ENCODE measurements at regions not wholly inside any gene's neighbourhood (a gene's known extent, or its start where the extent isn't known, plus 50 kb on each side); places are given as distances from the start of the nearest gene placed in this dataset.

DNA sequence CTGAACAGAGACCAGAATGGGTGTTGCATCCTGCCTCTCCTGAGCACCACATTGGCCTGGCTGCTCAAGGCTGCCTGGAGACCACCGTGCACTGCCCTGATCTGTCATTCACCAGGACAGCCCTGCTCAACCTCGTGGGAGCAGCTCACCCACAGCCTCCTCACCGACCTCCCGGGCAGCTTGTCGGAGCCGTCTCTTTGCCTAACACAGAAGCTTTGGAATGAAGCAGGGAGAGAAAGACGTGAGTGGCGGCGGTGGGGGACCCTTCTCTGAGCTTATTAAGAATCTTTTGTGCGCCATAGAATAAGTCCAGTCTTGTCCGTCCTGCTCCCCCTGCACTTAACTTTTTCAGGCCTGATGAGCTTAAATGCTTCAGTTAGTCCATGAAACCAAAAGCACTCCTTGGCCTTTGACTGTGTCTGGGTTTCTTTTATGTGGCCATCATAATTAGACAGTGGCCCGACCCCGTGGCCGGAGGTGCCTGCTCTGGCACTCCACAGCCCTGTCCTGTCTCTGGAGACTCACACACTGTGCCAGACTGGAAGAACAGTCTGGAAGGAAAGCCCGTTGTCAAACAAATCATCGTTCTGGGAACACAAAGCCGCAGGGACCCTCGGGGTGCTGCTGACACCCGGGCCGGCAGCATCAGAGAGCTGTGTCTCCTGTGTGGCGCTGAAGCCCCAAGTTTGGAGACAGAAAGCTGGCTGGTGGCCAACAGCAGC is 192.8 kb downstream of the BCOR start:
- TF ChIP-seq, protein P1, sequence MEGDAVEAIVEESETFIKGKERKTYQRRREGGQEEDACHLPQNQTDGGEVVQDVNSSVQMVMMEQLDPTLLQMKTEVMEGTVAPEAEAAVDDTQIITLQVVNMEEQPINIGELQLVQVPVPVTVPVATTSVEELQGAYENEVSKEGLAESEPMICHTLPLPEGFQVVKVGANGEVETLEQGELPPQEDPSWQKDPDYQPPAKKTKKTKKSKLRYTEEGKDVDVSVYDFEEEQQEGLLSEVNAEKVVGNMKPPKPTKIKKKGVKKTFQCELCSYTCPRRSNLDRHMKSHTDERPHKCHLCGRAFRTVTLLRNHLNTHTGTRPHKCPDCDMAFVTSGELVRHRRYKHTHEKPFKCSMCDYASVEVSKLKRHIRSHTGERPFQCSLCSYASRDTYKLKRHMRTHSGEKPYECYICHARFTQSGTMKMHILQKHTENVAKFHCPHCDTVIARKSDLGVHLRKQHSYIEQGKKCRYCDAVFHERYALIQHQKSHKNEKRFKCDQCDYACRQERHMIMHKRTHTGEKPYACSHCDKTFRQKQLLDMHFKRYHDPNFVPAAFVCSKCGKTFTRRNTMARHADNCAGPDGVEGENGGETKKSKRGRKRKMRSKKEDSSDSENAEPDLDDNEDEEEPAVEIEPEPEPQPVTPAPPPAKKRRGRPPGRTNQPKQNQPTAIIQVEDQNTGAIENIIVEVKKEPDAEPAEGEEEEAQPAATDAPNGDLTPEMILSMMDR (IDR thresholded peaks at IDR 0.05; ENCODE audit: poor library complexity, severe bottlenecking) = no peak
- TF ChIP-seq SMC3 (conservative IDR thresholded peaks at IDR 0.05; ENCODE audit: poor library complexity) (no peak), EZH2 (IDR thresholded peaks at IDR 0.05; ENCODE audit: borderline replicate concordance, insufficient read depth, low read length, poor library complexity, severe bottlenecking) (no peak), MXI1 (conservative IDR thresholded peaks at IDR 0.05; ENCODE audit: poor library complexity, severe bottlenecking) (no peak), RAD21 (conservative IDR thresholded peaks at IDR 0.05) (no peak), TAF1 (IDR thresholded peaks at IDR 0.05; ENCODE audit: low read depth) (no peak)
- TF ChIP-seq, protein P2, sequence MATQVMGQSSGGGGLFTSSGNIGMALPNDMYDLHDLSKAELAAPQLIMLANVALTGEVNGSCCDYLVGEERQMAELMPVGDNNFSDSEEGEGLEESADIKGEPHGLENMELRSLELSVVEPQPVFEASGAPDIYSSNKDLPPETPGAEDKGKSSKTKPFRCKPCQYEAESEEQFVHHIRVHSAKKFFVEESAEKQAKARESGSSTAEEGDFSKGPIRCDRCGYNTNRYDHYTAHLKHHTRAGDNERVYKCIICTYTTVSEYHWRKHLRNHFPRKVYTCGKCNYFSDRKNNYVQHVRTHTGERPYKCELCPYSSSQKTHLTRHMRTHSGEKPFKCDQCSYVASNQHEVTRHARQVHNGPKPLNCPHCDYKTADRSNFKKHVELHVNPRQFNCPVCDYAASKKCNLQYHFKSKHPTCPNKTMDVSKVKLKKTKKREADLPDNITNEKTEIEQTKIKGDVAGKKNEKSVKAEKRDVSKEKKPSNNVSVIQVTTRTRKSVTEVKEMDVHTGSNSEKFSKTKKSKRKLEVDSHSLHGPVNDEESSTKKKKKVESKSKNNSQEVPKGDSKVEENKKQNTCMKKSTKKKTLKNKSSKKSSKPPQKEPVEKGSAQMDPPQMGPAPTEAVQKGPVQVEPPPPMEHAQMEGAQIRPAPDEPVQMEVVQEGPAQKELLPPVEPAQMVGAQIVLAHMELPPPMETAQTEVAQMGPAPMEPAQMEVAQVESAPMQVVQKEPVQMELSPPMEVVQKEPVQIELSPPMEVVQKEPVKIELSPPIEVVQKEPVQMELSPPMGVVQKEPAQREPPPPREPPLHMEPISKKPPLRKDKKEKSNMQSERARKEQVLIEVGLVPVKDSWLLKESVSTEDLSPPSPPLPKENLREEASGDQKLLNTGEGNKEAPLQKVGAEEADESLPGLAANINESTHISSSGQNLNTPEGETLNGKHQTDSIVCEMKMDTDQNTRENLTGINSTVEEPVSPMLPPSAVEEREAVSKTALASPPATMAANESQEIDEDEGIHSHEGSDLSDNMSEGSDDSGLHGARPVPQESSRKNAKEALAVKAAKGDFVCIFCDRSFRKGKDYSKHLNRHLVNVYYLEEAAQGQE (IDR thresholded peaks at IDR 0.05; ENCODE audit: borderline replicate concordance) = no peak
